ENCODE measurements at regions not wholly inside any gene's neighbourhood (a gene's known extent, or its start where the extent isn't known, plus 50 kb on each side); places are given as distances from the start of the nearest gene placed in this dataset.

DNA sequence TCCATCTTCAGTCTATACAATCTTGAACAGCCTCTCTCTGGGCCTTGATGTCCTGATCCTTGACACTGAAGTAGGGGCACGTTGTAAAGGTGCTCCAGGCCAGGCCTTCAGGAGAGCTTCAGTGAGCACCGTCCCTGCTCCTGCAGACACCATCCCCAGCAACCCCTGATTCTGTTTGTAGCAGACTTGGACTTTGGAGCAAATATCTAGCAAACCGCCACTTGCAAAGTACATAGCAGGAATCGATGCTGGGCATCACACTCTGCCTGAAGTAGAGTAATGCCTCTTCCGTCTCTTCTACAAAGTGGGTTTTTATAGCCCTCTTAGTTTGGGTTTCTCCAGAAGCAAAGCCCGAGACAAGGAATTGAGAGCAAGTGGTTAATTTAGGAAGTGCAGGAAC, 169.1 kb downstream of the SALL1 start:
- TF ChIP-seq, protein P1, sequence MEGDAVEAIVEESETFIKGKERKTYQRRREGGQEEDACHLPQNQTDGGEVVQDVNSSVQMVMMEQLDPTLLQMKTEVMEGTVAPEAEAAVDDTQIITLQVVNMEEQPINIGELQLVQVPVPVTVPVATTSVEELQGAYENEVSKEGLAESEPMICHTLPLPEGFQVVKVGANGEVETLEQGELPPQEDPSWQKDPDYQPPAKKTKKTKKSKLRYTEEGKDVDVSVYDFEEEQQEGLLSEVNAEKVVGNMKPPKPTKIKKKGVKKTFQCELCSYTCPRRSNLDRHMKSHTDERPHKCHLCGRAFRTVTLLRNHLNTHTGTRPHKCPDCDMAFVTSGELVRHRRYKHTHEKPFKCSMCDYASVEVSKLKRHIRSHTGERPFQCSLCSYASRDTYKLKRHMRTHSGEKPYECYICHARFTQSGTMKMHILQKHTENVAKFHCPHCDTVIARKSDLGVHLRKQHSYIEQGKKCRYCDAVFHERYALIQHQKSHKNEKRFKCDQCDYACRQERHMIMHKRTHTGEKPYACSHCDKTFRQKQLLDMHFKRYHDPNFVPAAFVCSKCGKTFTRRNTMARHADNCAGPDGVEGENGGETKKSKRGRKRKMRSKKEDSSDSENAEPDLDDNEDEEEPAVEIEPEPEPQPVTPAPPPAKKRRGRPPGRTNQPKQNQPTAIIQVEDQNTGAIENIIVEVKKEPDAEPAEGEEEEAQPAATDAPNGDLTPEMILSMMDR (IDR thresholded peaks at IDR 0.05; ENCODE audit: low read depth, low read length) = no peak
- TF ChIP-seq EZH2phosphoT487 (IDR thresholded peaks at IDR 0.05; ENCODE audit: low read depth) = no peak
